Astrocyte (in vitro differentiated cells and primary cell): ENCODE measurements at regions not wholly inside any gene's neighbourhood (a gene's known extent, or its start where the extent isn't known, plus 50 kb on each side); places are given as distances from the start of the nearest gene placed in this dataset.

Source experiments
- CTCF ChIP-seq: IDR thresholded peaks from 2 replicates; pipeline ENCODE4 v1.5.1; 2011; ENCODE audit warnings: low read depth, mild to moderate bottlenecking, inconsistent platforms, low read length, moderate library complexity; ENCODE audit not compliant: insufficient read depth
- EZH2 ChIP-seq: IDR thresholded peaks from 2 replicates; pipeline ENCODE4 v1.6.1; 2012; ENCODE audit warnings: mild to moderate bottlenecking, low read length, inconsistent platforms; ENCODE audit not compliant: insufficient read depth

- TF ChIP-seq CTCF (no peak), EZH2 (no peak)
These were observed 89.4 kb downstream of the GALR1 start for GRCh38 chr18:77339093-77339492.
